ENCODE measurements at regions not wholly inside any gene's neighbourhood (a gene's known extent, or its start where the extent isn't known, plus 50 kb on each side); places are given as distances from the start of the nearest gene placed in this dataset.

DNA sequence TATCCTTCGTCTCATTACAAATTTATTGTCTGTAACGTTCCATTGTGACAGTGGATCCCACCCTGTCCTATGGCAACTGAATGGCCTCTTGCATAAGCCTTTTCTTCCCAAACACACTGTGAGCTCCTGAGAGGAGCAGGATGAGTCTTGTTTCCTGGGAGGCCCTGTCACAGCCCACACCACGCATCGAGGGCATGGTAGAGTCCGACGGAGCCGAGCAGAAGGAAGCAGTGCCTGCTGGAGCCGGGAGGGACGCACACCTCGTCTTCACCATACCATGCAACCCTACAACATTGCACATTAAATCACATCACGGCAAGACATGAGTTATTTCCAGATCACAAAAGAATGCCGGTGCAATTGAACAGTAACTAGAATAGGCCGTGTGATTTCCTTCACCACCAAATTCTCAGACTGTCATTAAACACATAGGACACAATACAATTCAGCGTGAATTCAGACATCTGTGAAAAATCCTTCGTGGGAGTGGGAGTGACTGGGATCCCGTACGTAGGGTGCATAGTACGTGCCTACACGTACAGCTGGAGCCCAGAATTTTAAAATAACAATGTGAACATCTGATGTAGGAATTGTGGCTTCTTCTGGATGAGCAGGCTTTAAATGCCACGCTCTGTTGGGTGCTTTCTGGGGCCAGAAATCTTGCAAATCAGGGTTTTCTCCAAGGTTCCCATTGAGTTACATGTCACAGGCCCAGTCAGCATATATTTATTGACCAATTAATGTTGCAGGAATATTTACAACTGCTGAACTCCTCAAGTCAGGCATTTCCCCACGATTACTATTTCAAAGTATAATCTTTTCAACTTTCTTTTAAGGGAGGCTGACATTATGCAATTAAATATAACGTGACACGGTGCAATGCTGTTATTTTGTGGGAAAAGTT is 201.8 kb downstream of the TTLL2 start:
- DNase-seq (no peak), ATAC-seq (no peak)
- Histone ChIP-seq H3K36me3 (no peaks in the 10 kb centered on the region), H3K4me3 (no peak overlapping the region), H3K4me1 (no peaks in the 10 kb centered on the region), H3K27ac (no peak overlapping the region), H3K27me3 (ENCODE audit: low read depth) (no peaks in the 10 kb centered on the region), H3K9me3 (no peaks in the 10 kb centered on the region)
- TF ChIP-seq, protein P1, sequence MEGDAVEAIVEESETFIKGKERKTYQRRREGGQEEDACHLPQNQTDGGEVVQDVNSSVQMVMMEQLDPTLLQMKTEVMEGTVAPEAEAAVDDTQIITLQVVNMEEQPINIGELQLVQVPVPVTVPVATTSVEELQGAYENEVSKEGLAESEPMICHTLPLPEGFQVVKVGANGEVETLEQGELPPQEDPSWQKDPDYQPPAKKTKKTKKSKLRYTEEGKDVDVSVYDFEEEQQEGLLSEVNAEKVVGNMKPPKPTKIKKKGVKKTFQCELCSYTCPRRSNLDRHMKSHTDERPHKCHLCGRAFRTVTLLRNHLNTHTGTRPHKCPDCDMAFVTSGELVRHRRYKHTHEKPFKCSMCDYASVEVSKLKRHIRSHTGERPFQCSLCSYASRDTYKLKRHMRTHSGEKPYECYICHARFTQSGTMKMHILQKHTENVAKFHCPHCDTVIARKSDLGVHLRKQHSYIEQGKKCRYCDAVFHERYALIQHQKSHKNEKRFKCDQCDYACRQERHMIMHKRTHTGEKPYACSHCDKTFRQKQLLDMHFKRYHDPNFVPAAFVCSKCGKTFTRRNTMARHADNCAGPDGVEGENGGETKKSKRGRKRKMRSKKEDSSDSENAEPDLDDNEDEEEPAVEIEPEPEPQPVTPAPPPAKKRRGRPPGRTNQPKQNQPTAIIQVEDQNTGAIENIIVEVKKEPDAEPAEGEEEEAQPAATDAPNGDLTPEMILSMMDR (IDR thresholded peaks at IDR 0.05): no peak
- intact Hi-C loops (cut with DNase I): no loop called here

DNA sequence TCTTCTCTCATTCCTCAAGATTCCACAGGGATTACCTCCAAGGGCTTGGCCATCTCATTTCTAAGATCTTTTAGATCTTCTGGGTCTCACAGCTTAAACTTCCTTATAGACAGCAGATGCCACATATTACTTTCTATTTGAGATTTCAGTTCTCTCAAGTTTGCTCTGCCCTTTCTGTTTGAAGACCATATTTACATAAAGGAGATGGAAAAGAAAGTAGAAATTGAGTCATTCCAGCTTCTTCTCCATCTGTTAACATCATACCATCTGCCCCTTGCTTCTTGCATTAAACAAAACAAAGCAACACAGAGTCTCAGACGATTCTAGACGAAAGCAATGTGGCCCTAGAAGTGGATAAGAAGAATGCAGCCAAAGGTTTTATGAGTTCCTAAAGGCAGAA is 203.4 kb downstream of the TTLL2 start:
- ATAC-seq: no peak
- H3K27ac ChIP-seq: no peak overlapping the region
- no peaks in the 10 kb centered on the region for H3K27me3 ChIP-seq (ENCODE audit: low read depth)
- H3K9me3 ChIP-seq: no peaks in the 10 kb centered on the region
- H3K4me1 ChIP-seq: no peaks in the 10 kb centered on the region
- TF ChIP-seq, protein P1 (IDR thresholded peaks at IDR 0.05): no peak
- no peak overlapping the region for H3K4me3 ChIP-seq
- intact Hi-C loops (cut with DNase I): no loop called here
- no peaks in the 10 kb centered on the region for H3K36me3 ChIP-seq
- no peak for DNase-seq

DNA sequence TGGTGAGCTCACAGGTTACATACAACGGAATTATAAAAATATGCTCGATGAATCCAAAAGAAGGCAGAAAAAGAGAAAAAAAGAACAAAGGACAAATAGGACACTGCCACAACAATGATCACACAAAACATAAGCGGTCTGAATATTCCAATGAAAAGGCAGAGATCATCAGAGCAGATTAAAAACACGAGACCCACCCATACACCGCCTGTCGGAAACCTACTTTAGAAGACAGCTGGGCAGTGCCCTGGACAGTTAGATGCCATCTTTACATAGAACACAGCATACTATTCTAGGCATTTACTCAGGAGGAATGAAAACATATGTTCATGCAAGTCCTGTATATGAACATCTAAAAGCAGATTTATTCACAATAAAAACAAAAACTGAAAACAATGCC is 204.1 kb downstream of the TTLL2 start:
- Histone ChIP-seq H3K4me3 (no peak overlapping the region), H3K27ac (no peak overlapping the region), H3K36me3 (no peaks in the 10 kb centered on the region), H3K27me3 (ENCODE audit: low read depth) (no peaks in the 10 kb centered on the region), H3K4me1 (no peaks in the 10 kb centered on the region), H3K9me3 (no peaks in the 10 kb centered on the region)
- TF ChIP-seq, protein P1 (IDR thresholded peaks at IDR 0.05): no peak
- ATAC-seq (no peak), DNase-seq (no peak)
- intact Hi-C loops (cut with DNase I): no loop called here

DNA sequence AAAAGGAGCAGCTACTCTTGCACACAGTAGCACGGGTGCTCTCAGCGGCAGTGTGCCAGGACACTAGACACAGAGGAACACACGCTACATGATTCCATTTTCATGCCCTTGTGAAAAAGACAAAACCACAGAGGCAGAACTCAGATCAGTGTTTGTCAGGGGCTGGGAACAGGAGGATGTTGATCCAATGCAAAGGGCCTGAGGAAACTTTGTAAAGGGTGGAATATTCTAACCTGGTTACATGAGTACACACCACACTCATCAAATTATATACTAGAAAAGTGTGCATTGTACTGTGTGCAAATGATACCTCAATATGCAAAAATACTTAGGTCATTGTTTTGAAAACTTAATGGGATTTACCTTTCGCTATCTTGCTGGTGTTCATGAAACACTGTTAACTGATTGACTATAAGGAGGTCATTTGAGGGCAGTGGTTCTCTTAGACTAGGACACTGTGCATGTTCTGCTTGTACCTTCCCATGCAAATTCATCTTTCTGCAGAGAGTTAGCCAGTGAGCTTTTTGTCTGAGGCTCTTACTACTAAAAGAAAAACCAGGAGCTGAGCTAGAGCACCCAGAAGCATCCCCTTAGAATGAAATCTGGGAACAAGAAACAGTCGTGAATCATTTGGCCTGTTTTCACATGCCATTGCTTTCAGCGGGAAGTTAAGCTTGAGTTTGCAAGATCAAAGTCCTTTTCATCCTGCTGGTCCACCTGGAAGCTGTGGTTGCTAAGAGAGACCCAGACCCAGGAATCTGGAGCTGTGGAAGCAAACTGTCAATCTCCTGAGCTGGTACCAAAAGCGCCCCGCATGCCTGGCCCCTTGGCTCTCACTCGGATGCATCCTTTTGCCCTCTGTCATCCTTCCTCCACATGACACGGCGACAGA is 204.8 kb downstream of the TTLL2 start:
- no peaks in the 10 kb centered on the region for H3K4me1 ChIP-seq
- H3K36me3 ChIP-seq: no peaks in the 10 kb centered on the region
- TF ChIP-seq, protein P1 (IDR thresholded peaks at IDR 0.05): no peak
- no peaks in the 10 kb centered on the region for H3K27me3 ChIP-seq (ENCODE audit: low read depth)
- intact Hi-C loops (cut with DNase I): no loop called here
- H3K9me3 ChIP-seq: no peaks in the 10 kb centered on the region
- DNase-seq (no peak), ATAC-seq (no peak)
- no peak overlapping the region for H3K27ac ChIP-seq
- H3K4me3 ChIP-seq: no peak overlapping the region

DNA sequence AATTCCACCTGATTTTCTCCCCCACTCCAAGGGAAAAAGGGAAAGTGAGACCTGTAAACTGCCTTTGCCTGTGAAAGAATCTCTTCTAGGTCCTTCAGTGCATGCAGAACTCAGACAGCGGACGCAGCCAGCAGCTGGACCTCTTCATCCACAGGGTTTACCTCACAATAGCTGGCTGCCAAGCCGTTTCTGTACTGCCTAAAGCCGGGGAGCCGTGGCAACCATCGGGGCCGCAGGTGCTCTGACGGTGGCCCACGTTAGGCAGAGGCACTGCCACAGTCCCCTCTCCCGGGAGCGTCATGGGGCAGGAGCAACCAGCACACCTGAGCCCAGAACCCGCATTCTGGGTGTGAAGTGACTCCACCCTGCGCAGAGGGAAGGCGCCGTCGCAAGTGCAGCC is 206.1 kb downstream of the TTLL2 start:
- Histone ChIP-seq H3K9me3 (no peaks in the 10 kb centered on the region), H3K4me3 (no peak overlapping the region), H3K36me3 (no peaks in the 10 kb centered on the region), H3K27me3 (ENCODE audit: low read depth) (no peaks in the 10 kb centered on the region), H3K4me1 (no peaks in the 10 kb centered on the region), H3K27ac (no peak overlapping the region)
- TF ChIP-seq, protein P1 (IDR thresholded peaks at IDR 0.05): no peak
- DNase-seq (no peak), ATAC-seq (no peak)
- intact Hi-C loops (cut with DNase I): no loop called here
